ENCODE measurements at regions not wholly inside any gene's neighbourhood (a gene's known extent, or its start where the extent isn't known, plus 50 kb on each side); places are given as distances from the start of the nearest gene placed in this dataset.

- TF ChIP-seq CTCF (IDR thresholded peaks at IDR 0.05; ENCODE audit: borderline replicate concordance, insufficient read depth, low read depth, low read length), result no peak
- H3K4me3 ChIP-seq (ENCODE audit: low read depth, low read length), result no peak overlapping the region
Observed at GRCh38 chr10:61186408-61186807, 242.4 kb upstream of the RHOBTB1 start.

GRCh38 chr10:61184429-61184828, 240.4 kb upstream of the RHOBTB1 start:
- no peak overlapping the region for H3K4me3 ChIP-seq (ENCODE audit: low read depth, low read length)
- no peak for TF ChIP-seq CTCF (IDR thresholded peaks at IDR 0.05; ENCODE audit: borderline replicate concordance, insufficient read depth, low read depth, low read length)

- H3K4me3 ChIP-seq (ENCODE audit: low read depth, low read length), result no peak overlapping the region
- no peak for TF ChIP-seq CTCF (IDR thresholded peaks at IDR 0.05; ENCODE audit: borderline replicate concordance, insufficient read depth, low read depth, low read length)
Observed at GRCh38 chr10:61183967-61184366, 240.0 kb upstream of the RHOBTB1 start.

- H3K4me3 ChIP-seq (ENCODE audit: low read depth, low read length), result no peak overlapping the region
- TF ChIP-seq CTCF (IDR thresholded peaks at IDR 0.05; ENCODE audit: borderline replicate concordance, insufficient read depth, low read depth, low read length), result no peak
Observed at GRCh38 chr10:61181832-61182231, 237.8 kb upstream of the RHOBTB1 start.

GRCh38 chr10:61179771-61180170, 235.8 kb upstream of the RHOBTB1 start:
- no peak for TF ChIP-seq CTCF (IDR thresholded peaks at IDR 0.05; ENCODE audit: borderline replicate concordance, insufficient read depth, low read depth, low read length)
- H3K4me3 ChIP-seq (ENCODE audit: low read depth, low read length), result no peak overlapping the region

GRCh38 chr10:61176424-61176823, 232.4 kb upstream of the RHOBTB1 start:
- H3K4me3 ChIP-seq (ENCODE audit: low read depth, low read length), result no peak overlapping the region
- no peak for TF ChIP-seq CTCF (IDR thresholded peaks at IDR 0.05; ENCODE audit: borderline replicate concordance, insufficient read depth, low read depth, low read length)

- TF ChIP-seq CTCF (IDR thresholded peaks at IDR 0.05; ENCODE audit: borderline replicate concordance, insufficient read depth, low read depth, low read length), result no peak
- no peak overlapping the region for H3K4me3 ChIP-seq (ENCODE audit: low read depth, low read length)
Observed at GRCh38 chr10:61175316-61175715, 231.3 kb upstream of the RHOBTB1 start.

All from GM12875 (cell line).